ENCODE measurements at regions not wholly inside any gene's neighbourhood (a gene's known extent, or its start where the extent isn't known, plus 50 kb on each side); places are given as distances from the start of the nearest gene placed in this dataset.

DNA sequence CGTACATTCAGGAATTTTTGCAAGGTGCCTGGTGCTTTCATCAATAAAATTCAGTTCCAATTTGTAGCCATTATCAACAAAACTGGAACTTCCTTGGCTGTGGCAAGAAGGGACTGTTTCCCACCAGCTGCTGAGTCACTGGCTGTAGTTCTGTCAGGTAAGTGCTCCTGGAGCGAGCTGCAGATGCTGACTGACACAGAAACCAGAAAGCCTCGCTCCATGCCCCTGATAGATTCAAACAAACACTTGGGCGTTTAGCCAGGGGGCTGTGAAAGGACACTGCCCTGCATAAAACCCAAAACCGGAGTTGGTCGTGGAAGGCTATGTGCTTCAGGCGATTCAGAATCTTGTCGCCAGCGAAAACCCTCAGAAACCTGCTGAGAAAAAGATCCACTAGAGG, 188.4 kb upstream of the FAM9B start:
- WGBS, 2 donors (ENCODE audit: low coverage in 1 of 2), result 64% methylated on average over 9 of the region's 9 CpGs; no CpG with 5 or more reads in 1 of the 2 donors
- TF ChIP-seq POLR2A (IDR thresholded peaks at IDR 0.05) (no peak), EP300 (IDR thresholded peaks at IDR 0.05; ENCODE audit: low read depth) (no peak), POLR2AphosphoS5 (IDR thresholded peaks at IDR 0.05) (no peak)
- TF ChIP-seq, protein P1, sequence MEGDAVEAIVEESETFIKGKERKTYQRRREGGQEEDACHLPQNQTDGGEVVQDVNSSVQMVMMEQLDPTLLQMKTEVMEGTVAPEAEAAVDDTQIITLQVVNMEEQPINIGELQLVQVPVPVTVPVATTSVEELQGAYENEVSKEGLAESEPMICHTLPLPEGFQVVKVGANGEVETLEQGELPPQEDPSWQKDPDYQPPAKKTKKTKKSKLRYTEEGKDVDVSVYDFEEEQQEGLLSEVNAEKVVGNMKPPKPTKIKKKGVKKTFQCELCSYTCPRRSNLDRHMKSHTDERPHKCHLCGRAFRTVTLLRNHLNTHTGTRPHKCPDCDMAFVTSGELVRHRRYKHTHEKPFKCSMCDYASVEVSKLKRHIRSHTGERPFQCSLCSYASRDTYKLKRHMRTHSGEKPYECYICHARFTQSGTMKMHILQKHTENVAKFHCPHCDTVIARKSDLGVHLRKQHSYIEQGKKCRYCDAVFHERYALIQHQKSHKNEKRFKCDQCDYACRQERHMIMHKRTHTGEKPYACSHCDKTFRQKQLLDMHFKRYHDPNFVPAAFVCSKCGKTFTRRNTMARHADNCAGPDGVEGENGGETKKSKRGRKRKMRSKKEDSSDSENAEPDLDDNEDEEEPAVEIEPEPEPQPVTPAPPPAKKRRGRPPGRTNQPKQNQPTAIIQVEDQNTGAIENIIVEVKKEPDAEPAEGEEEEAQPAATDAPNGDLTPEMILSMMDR (IDR thresholded peaks at IDR 0.05), result no peak
- intact Hi-C loops (cut with DNase I; ENCODE audit: low total_unique reads) (no loop called here), in situ Hi-C loops (cut with MboI; ENCODE audit: low pct_ligation_motif_present in 1 of 4, low pct_unique_long_range_greater_than_20kb in 1 of 4, low sequenced_read_pairs in 3 of 4) (no loop called here)
- H3K27ac ChIP-seq, result no peak overlapping the region
- no peaks in the 10 kb centered on the region for H3K36me3 ChIP-seq
- H3K27me3 ChIP-seq, result no peaks in the 10 kb centered on the region
- H3K4me1 ChIP-seq, result no peaks in the 10 kb centered on the region
- DNase-seq, result no peak
- no peaks in the 10 kb centered on the region for H3K9me3 ChIP-seq
- H3K4me3 ChIP-seq, result no peak overlapping the region

DNA sequence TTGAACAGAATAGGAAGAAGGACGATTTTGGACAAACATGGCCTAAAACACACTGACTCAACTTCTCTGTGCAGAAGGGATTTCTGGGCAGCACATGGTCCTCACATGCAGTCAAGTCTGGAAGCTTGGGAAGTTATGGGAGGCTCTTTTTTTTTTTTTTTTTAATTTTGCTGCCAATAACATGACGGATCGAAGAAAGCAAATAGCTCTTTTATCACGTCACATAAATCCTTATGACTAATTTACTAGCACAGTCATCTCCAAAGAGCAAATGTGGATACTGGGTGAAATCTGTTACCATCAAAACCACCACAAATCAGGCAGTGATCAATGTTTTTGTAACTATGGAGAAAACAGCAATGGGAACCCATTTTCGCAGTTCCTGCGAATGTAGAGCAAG, 193.3 kb upstream of the FAM9B start:
- no peak for DNase-seq
- Histone ChIP-seq H3K4me1 (no peaks in the 10 kb centered on the region), H3K36me3 (no peaks in the 10 kb centered on the region), H3K27ac (no peak overlapping the region), H3K27me3 (no peaks in the 10 kb centered on the region), H3K9me3 (no peaks in the 10 kb centered on the region), H3K4me3 (no peak overlapping the region)
- intact Hi-C loops (cut with DNase I; ENCODE audit: low total_unique reads), result no loop called here
- TF ChIP-seq EP300 (IDR thresholded peaks at IDR 0.05; ENCODE audit: low read depth), result no peak
- no peak for TF ChIP-seq POLR2A (IDR thresholded peaks at IDR 0.05)
- TF ChIP-seq, protein P1 (IDR thresholded peaks at IDR 0.05), result no peak
- TF ChIP-seq POLR2AphosphoS5 (IDR thresholded peaks at IDR 0.05), result no peak
- in situ Hi-C loops (cut with MboI; ENCODE audit: low pct_ligation_motif_present in 1 of 4, low pct_unique_long_range_greater_than_20kb in 1 of 4, low sequenced_read_pairs in 3 of 4), result no loop called here
- WGBS, 2 donors (ENCODE audit: low coverage in 1 of 2), result 85 to 89% methylated on average over 3 to 6 of the region's 6 CpGs

DNA sequence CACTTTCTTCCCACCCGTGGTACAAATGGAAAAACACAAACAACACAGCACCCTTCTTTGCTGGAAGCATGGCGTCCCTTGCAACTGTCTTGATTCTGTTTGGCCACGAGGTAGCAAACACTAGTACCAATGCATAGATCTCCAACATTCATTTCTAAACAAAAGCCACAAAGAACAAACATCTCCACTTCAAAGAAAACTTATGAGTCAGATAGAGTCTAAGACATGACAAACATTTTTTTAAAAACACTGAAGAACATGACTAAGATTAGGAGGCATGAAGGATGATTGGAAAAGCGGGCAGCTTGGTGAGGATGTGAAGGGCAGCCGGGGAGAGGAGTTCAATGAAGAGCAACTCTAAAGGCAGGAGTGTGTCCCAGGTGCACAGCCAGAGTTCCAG, 197.6 kb upstream of the FAM9B start:
- no peak overlapping the region for H3K4me3 ChIP-seq
- no peaks in the 10 kb centered on the region for H3K9me3 ChIP-seq
- no peaks in the 10 kb centered on the region for H3K4me1 ChIP-seq
- intact Hi-C loops (cut with DNase I; ENCODE audit: low total_unique reads) (no loop called here), in situ Hi-C loops (cut with MboI; ENCODE audit: low pct_ligation_motif_present in 1 of 4, low pct_unique_long_range_greater_than_20kb in 1 of 4, low sequenced_read_pairs in 3 of 4) (no loop called here)
- no peak for DNase-seq
- H3K36me3 ChIP-seq, result no peaks in the 10 kb centered on the region
- no peak overlapping the region for H3K27ac ChIP-seq
- no peaks in the 10 kb centered on the region for H3K27me3 ChIP-seq
- WGBS, 2 donors (ENCODE audit: low coverage in 1 of 2), result 64 to 79% methylated on average over 2 to 5 of the region's 5 CpGs
- TF ChIP-seq, protein P1 (IDR thresholded peaks at IDR 0.05), result no peak
- TF ChIP-seq EP300 (IDR thresholded peaks at IDR 0.05; ENCODE audit: low read depth) (no peak), POLR2AphosphoS5 (IDR thresholded peaks at IDR 0.05) (no peak), POLR2A (IDR thresholded peaks at IDR 0.05) (no peak)

DNA sequence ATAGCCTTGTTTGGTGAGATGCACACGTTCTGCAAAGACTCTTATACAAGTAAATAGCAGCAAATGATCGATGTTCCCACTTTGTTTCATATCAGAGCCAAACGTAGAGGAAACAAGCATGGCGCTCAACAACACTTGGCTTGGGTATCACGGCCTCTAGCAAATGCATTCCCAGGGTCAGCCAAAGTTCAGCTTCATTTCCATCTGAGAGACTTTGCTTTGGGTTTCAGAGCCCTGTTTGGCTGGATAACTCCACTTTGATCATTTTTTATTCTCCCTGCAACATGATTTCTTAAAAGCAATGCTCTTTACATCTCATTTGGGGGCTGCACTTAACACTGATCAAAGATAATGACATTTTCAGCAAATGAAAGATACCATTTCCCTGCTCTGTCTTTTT, 199.2 kb upstream of the FAM9B start:
- in situ Hi-C loops (cut with MboI; ENCODE audit: low pct_ligation_motif_present in 1 of 4, low pct_unique_long_range_greater_than_20kb in 1 of 4, low sequenced_read_pairs in 3 of 4) (no loop called here), intact Hi-C loops (cut with DNase I; ENCODE audit: low total_unique reads) (no loop called here)
- H3K36me3 ChIP-seq, result no peaks in the 10 kb centered on the region
- H3K9me3 ChIP-seq, result no peaks in the 10 kb centered on the region
- H3K27me3 ChIP-seq, result no peaks in the 10 kb centered on the region
- 63 to 68% methylated on average over 2 to 5 of the region's 5 CpGs for WGBS, 2 donors (ENCODE audit: low coverage in 1 of 2)
- TF ChIP-seq POLR2A (IDR thresholded peaks at IDR 0.05) (no peak), POLR2AphosphoS5 (IDR thresholded peaks at IDR 0.05) (no peak), EP300 (IDR thresholded peaks at IDR 0.05; ENCODE audit: low read depth) (no peak)
- TF ChIP-seq, protein P1 (IDR thresholded peaks at IDR 0.05), result no peak
- no peak for DNase-seq
- no peaks in the 10 kb centered on the region for H3K4me1 ChIP-seq
- no peak overlapping the region for H3K27ac ChIP-seq
- no peak overlapping the region for H3K4me3 ChIP-seq
